GM12874 (cell line): ENCODE measurements at regions not wholly inside any gene's neighbourhood (a gene's known extent, or its start where the extent isn't known, plus 50 kb on each side); places are given as distances from the start of the nearest gene placed in this dataset.

ENCODE experiments used
- CTCF ChIP-seq: IDR thresholded peaks from 2 replicates; pipeline ENCODE4 v1.5.1; 2011; ENCODE audit warnings: low read depth, mild to moderate bottlenecking, control low read depth, low read length, moderate library complexity; ENCODE audit not compliant: insufficient read depth

- TF ChIP-seq CTCF, result no peak
Observed at GRCh38 chr2:14951569-14952285, 319.2 kb downstream of the LRATD1 start.

- no peak for TF ChIP-seq CTCF
Observed at GRCh38 chr2:14952400-14952963, 320.0 kb downstream of the LRATD1 start.

GRCh38 chr2:14960686-14961324, 328.3 kb downstream of the LRATD1 start:
- TF ChIP-seq CTCF, result no peak

GRCh38 chr2:14967729-14968128, 335.2 kb downstream of the LRATD1 start:
- TF ChIP-seq CTCF, result no peak

GRCh38 chr2:14975381-14975780, 342.9 kb downstream of the LRATD1 start:
- TF ChIP-seq CTCF, result no peak

- no peak for TF ChIP-seq CTCF
Observed at GRCh38 chr2:14977021-14977420, 344.5 kb downstream of the LRATD1 start.

- TF ChIP-seq CTCF, result no peak
Observed at GRCh38 chr2:14978845-14979244, 346.3 kb downstream of the LRATD1 start.
